Activated CD4-positive, alpha-beta T cell treated with anti-CD3 and anti-CD28 coated beads, Interleukin-2, amount 50 U/mL, for 24 hours (primary cell): ENCODE measurements at regions not wholly inside any gene's neighbourhood (a gene's known extent, or its start where the extent isn't known, plus 50 kb on each side); places are given as distances from the start of the nearest gene placed in this dataset.
"Not testable (repeated sequence)": the region's sequence is repeated elsewhere in the genome, so short reads cannot be mapped to it uniquely, and the experiment has no call there.

Experiments used
- DNase-seq, 2 donors: peaks; one replicate each; pipeline ENCODE4 v3.0.0-alpha.2; 2020; ENCODE audit warnings: low read depth in 1 of 2, low spot score in 1 of 2

- DNase-seq: no peak
Observed at GRCh38 chr2:175832866-175833265, 169.2 kb downstream of the LNPK start.

- no peak for DNase-seq
Observed at GRCh38 chr2:175829741-175830140, 172.3 kb downstream of the LNPK start.

- DNase-seq: no peak
Observed at GRCh38 chr2:175827856-175828255, 174.2 kb downstream of the LNPK start.

- DNase-seq: no peak
Observed at GRCh38 chr2:175824243-175824642, 177.8 kb downstream of the LNPK start.

- DNase-seq: no peak
Observed at GRCh38 chr2:175823707-175824073, 178.4 kb downstream of the LNPK start.

GRCh38 chr2:175823002-175823706 lies 178.9 kb downstream of the LNPK start:
- DNase-seq: no peak

- no peak for DNase-seq
Observed at GRCh38 chr2:175817221-175817620, 184.8 kb downstream of the LNPK start.

- DNase-seq: no peak
Observed at GRCh38 chr2:175815537-175815936, 186.5 kb downstream of the LNPK start.

- DNase-seq: no peak
Observed at GRCh38 chr2:175811971-175812370, 190.1 kb downstream of the LNPK start.

GRCh38 chr2:175808858-175809257 lies 193.2 kb downstream of the LNPK start:
- DNase-seq: no peak

GRCh38 chr2:175808078-175808477 lies 194.0 kb downstream of the LNPK start:
- no peak for DNase-seq

- no peak for DNase-seq
Observed at GRCh38 chr2:175807031-175807873, 194.8 kb downstream of the LNPK start.

GRCh38 chr2:175806570-175806969 lies 195.5 kb downstream of the LNPK start:
- no peak for DNase-seq

GRCh38 chr2:175806125-175806490 lies 196.0 kb downstream of the LNPK start:
- DNase-seq: no peak

GRCh38 chr2:175805442-175806124 lies 196.5 kb downstream of the LNPK start:
- no peak for DNase-seq

GRCh38 chr2:175804122-175804521 lies 197.9 kb downstream of the LNPK start:
- no peak for DNase-seq

GRCh38 chr2:175796422-175796821 lies 205.6 kb downstream of the LNPK start:
- not testable (repeated sequence) for DNase-seq

- no peak for DNase-seq
Observed at GRCh38 chr2:175793648-175794047, 208.4 kb downstream of the LNPK start.

- no peak for DNase-seq
Observed at GRCh38 chr2:175792881-175793280, 209.2 kb downstream of the LNPK start.

GRCh38 chr2:175792199-175792598 lies 209.9 kb downstream of the LNPK start:
- DNase-seq: no peak

GRCh38 chr2:175786471-175787124 lies 215.5 kb downstream of the LNPK start:
- no peak for DNase-seq

GRCh38 chr2:175777337-175777736 lies 224.7 kb downstream of the LNPK start:
- not testable (repeated sequence) for DNase-seq
